Sigmoid colon (tissue), 6 donors: ENCODE measurements at regions not wholly inside any gene's neighbourhood (a gene's known extent, or its start where the extent isn't known, plus 50 kb on each side); places are given as distances from the start of the nearest gene placed in this dataset.

Experiments used
- DNase-seq: peaks from one replicate; pipeline ENCODE4 v3.0.0-alpha.2; 2019
- H3K27ac ChIP-seq, 4 donors: fragments of 200-600 bp; sonication (generic); one replicate each; pipeline ENCODE4 v1.5.1; 2016 to 2019; ENCODE audit warnings: mild to moderate bottlenecking in 1 of 4
- H3K27me3 ChIP-seq, 3 donors: fragments of 200-600 bp; sonication (generic); one replicate each; pipeline ENCODE4 v1.5.1; 2019; ENCODE audit warnings: mild to moderate bottlenecking in 1 of 3
- H3K36me3 ChIP-seq, 4 donors: fragments of 200-600 bp; sonication (generic); one replicate each; pipeline ENCODE4 v1.5.1; 2016 to 2019
- H3K4me1 ChIP-seq, 4 donors: fragments of 200-600 bp; sonication (generic); one replicate each; pipeline ENCODE4 v1.5.1; 2017 to 2019
- H3K4me3 ChIP-seq, 4 donors: fragments of 200-600 bp; sonication (generic); one replicate each; pipeline ENCODE4 v1.5.1; 2017 to 2019; ENCODE audit warnings: mild to moderate bottlenecking in 2 of 4, moderate library complexity in 1 of 4
- H3K9me3 ChIP-seq, 4 donors: fragments of 200-600 bp in 3 of 4; sonication (generic) in 3 of 4; one replicate each; pipeline versions ENCODE4 v1.5.1 to v1.6.1; 2013 to 2019
- EP300 ChIP-seq, 4 donors: sonication (generic); formaldehyde crosslinking; IDR thresholded peaks; one replicate each; pipeline ENCODE4 v1.6.1; 2017; ENCODE audit warnings: antibody characterized with exemption in 4 of 4
- POLR2A ChIP-seq, 2 donors: fragments of 450-650 bp; IDR thresholded peaks; one replicate each; pipeline ENCODE4 v1.6.1; 2016; ENCODE audit warnings: antibody characterized with exemption in 2 of 2, mild to moderate bottlenecking in 2 of 2, moderate library complexity in 2 of 2
- POLR2AphosphoS5 ChIP-seq, 4 donors: sonication (generic); formaldehyde crosslinking; IDR thresholded peaks; one replicate each; pipeline ENCODE4 v1.6.1; 2017; ENCODE audit warnings: antibody characterized with exemption in 4 of 4
- WGBS, 2 donors: extraction: QIAGEN DNeasy Blood & Tissue Kit; methylation state at CpG; one replicate each; pipeline ENCODE4 v1.1.7; 2013; 5-methylcytosine and 5-hydroxymethylcytosine counted together
- intact Hi-C: fragments of 100-400 bp; cut with DNase I; formaldehyde crosslinking; loops from one replicate; pipeline ENCODE4 v1.15.1; 2023
- TF ChIP-seq, protein P1 (sequence below), 4 experiments: fragments of 450-650 bp in 3 of 4; fragments of 200-600 bp in 1 of 4; IDR thresholded peaks; one replicate each; pipeline ENCODE4 v1.5.1; 2016 to 2019; ENCODE audit warnings: antibody characterized with exemption in 4 of 4, mild to moderate bottlenecking in 3 of 4, moderate library complexity in 2 of 4
- donor health status: healthy with polysubstance abuse.
- donor health status: healthy.

DNA sequence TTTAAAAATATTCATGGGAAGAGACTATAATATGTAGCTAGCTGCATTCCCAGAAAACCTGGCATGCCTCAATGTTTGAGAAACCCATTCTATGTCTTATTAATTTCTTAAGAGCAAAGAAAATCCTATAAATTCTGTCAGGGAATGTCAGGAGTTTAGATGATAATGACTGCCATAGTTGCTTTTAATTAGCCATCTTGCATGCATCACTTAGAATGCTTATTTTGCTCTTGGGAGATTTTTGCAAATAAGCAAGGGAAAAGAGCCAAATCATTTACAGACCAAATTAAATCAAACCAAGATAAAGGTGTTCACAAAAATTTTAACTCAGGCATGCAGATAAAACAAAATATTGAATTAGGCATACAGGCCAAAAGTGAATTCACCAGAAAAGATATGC is 152.8 kb downstream of the FASLG start:
- Histone ChIP-seq H3K27me3 (no peaks in the 10 kb centered on the region), H3K27ac (no peak overlapping the region), H3K9me3 (no peaks in the 10 kb centered on the region), H3K36me3 (no peaks in the 10 kb centered on the region), H3K4me3 (no peak overlapping the region), H3K4me1 (no peaks in the 10 kb centered on the region)
- TF ChIP-seq POLR2AphosphoS5 (IDR thresholded peaks at IDR 0.05) (no peak), POLR2A (IDR thresholded peaks at IDR 0.05) (no peak), EP300 (IDR thresholded peaks at IDR 0.05) (no peak)
- TF ChIP-seq, protein P1, sequence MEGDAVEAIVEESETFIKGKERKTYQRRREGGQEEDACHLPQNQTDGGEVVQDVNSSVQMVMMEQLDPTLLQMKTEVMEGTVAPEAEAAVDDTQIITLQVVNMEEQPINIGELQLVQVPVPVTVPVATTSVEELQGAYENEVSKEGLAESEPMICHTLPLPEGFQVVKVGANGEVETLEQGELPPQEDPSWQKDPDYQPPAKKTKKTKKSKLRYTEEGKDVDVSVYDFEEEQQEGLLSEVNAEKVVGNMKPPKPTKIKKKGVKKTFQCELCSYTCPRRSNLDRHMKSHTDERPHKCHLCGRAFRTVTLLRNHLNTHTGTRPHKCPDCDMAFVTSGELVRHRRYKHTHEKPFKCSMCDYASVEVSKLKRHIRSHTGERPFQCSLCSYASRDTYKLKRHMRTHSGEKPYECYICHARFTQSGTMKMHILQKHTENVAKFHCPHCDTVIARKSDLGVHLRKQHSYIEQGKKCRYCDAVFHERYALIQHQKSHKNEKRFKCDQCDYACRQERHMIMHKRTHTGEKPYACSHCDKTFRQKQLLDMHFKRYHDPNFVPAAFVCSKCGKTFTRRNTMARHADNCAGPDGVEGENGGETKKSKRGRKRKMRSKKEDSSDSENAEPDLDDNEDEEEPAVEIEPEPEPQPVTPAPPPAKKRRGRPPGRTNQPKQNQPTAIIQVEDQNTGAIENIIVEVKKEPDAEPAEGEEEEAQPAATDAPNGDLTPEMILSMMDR (IDR thresholded peaks at IDR 0.05), result no peak
- intact Hi-C loops, result no loop called here
- no peak for DNase-seq

DNA sequence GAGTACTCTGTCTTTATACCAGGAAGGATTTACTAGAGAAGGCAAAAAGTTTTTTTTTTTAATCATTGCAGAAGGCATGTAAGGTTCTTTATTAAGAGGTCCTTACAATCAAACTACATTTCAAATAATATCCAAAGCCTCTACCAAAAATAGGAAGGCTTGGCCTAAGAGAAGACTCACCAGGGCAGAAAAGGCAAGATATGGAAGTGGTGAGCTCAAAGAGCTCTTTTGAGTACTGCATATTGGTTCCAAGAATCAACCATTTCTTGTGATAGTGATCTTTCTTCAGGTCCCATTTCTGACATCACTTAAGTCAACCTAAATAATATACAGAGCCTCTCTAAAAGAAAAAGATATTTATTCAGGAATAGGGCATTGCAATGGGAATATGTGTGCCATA is 153.2 kb downstream of the FASLG start:
- Histone ChIP-seq H3K9me3 (no peaks in the 10 kb centered on the region), H3K27ac (no peak overlapping the region), H3K4me1 (no peaks in the 10 kb centered on the region), H3K27me3 (no peaks in the 10 kb centered on the region), H3K36me3 (no peaks in the 10 kb centered on the region), H3K4me3 (no peak overlapping the region)
- DNase-seq, result no peak
- TF ChIP-seq POLR2AphosphoS5 (IDR thresholded peaks at IDR 0.05), result no peak
- intact Hi-C loops, result no loop called here

DNA sequence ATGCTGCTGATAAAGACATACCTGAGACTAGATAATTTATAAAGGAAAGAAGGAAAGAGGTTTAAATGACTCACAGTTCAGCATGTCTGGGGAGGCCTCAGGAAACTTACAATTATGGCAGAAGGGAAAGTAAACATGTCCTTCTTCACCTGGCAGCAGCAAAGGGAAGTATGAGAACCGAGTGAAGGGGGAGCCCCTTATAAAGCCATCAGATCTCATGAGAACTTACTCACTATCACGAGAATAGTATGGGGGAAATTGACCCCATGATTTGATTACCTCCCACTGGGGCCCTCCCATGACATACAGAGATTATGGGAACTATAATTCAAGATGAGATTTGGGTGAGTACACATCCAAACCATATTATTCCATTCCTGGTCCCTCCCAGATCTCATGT is 154.4 kb downstream of the FASLG start:
- H3K27ac ChIP-seq, result no peak overlapping the region
- TF ChIP-seq EP300 (IDR thresholded peaks at IDR 0.05) (no peak), POLR2A (IDR thresholded peaks at IDR 0.05) (no peak), POLR2AphosphoS5 (IDR thresholded peaks at IDR 0.05) (no peak)
- TF ChIP-seq, protein P1 (IDR thresholded peaks at IDR 0.05), result no peak
- intact Hi-C loops, result no loop called here
- 31 to 49% methylated on average over 2 of the region's 2 CpGs for WGBS, 2 donors
- H3K36me3 ChIP-seq, result no peaks in the 10 kb centered on the region
- H3K9me3 ChIP-seq, result no peaks in the 10 kb centered on the region
- H3K4me1 ChIP-seq, result no peaks in the 10 kb centered on the region
- no peaks in the 10 kb centered on the region for H3K27me3 ChIP-seq
- DNase-seq, result no peak
- no peak overlapping the region for H3K4me3 ChIP-seq

DNA sequence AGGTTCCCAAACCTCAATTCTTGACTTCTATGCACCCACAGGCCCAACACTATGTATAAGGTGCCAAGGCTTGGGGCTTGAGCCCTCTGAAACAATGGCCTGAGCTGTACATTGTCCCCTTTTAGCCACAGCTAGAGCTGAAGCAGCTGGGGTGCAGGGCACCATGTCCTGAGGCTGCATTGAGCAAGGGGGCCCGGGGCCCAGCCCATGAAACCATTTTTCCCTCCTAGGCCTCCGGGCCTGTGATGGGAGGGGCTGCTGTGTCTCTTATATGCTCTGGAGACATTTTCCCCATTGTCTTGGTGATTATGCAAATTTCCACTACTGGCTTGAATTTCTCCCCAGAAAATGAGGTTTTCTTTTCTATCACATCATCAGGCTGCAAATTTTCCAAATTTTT is 155.5 kb downstream of the FASLG start:
- 90 to 97% methylated on average over 2 of the region's 2 CpGs for WGBS, 2 donors
- no peaks in the 10 kb centered on the region for H3K9me3 ChIP-seq
- no peak overlapping the region for H3K4me3 ChIP-seq
- H3K4me1 ChIP-seq, result no peaks in the 10 kb centered on the region
- TF ChIP-seq POLR2AphosphoS5 (IDR thresholded peaks at IDR 0.05) (no peak), POLR2A (IDR thresholded peaks at IDR 0.05) (no peak)
- H3K36me3 ChIP-seq, result no peaks in the 10 kb centered on the region
- H3K27ac ChIP-seq, result no peak overlapping the region
- DNase-seq, result no peak
- H3K27me3 ChIP-seq, result no peaks in the 10 kb centered on the region
- intact Hi-C loops, result no loop called here

DNA sequence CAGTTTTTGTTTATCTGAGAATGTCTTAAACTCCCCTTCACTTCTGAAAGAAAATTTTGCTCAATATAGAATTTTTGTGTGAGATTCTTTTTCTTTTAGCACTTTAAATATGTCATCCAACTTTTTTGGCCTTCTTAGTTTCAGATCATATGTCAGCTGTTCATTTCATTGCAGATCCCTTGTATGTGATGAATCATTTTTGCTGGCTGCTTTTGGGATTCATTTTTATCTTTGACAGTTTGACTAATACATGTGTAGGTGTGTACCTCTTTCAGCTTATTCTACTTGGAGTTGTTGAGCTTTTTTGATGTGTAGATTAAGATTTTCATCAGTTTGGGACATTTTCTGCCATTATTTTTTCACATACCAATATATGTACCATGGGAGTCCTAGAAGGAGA is 156.8 kb downstream of the FASLG start:
- intact Hi-C loops, result no loop called here
- no peak for DNase-seq
- Histone ChIP-seq H3K9me3 (no peaks in the 10 kb centered on the region), H3K4me3 (no peak overlapping the region), H3K27me3 (no peaks in the 10 kb centered on the region), H3K27ac (no peak overlapping the region), H3K36me3 (no peaks in the 10 kb centered on the region), H3K4me1 (no peaks in the 10 kb centered on the region)
- TF ChIP-seq POLR2AphosphoS5 (IDR thresholded peaks at IDR 0.05) (no peak), POLR2A (IDR thresholded peaks at IDR 0.05) (no peak), EP300 (IDR thresholded peaks at IDR 0.05) (no peak)
- TF ChIP-seq, protein P1 (IDR thresholded peaks at IDR 0.05), result no peak

DNA sequence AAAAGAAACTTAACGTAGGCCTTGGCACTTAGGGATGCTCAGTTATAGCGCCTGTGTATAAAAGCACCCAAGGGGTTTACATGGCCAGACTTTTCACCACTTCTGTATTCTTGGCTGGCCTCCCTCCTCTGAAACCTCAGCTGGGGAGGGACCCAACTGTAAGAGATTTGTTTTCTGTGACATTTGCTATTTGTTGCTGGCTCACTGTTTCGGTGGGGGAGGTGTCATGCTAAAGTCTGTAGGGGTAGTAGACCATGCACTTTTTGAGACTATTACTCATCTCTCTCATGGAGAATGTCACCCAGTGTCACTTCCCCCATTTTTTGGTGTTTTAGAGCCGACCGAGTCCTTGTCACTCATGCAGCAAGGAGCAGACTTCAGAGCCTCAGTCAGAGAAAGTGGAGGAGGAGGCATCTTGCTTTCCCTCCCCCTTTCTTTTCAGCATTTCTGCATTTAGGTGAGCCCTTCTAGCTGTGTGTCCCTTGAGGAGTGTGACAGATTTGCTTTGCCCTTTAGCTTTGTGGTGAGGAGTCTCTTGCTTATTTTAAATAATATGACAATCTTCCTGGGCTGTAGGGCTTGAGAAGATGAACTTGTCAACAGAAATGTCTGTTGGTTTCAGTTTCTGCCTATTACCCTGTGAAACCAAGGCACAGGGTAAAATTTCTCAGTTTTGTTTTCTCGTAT is 160.1 kb downstream of the FASLG start:
- Histone ChIP-seq H3K27me3 (no peaks in the 10 kb centered on the region), H3K9me3 (no peaks in the 10 kb centered on the region), H3K36me3 (no peaks in the 10 kb centered on the region), H3K4me1 (no peaks in the 10 kb centered on the region), H3K27ac (no peak overlapping the region), H3K4me3 (no peak overlapping the region)
- intact Hi-C loops, result no loop called here
- WGBS, 2 donors, result 53 to 79% methylated on average over 6 of the region's 6 CpGs
- no peak for DNase-seq
- TF ChIP-seq, protein P1 (IDR thresholded peaks at IDR 0.05), result no peak
- TF ChIP-seq EP300 (IDR thresholded peaks at IDR 0.05) (no peak), POLR2AphosphoS5 (IDR thresholded peaks at IDR 0.05) (no peak), POLR2A (IDR thresholded peaks at IDR 0.05) (no peak)
